Endodermal cell (in vitro differentiated cells): ENCODE measurements at regions not wholly inside any gene's neighbourhood (a gene's known extent, or its start where the extent isn't known, plus 50 kb on each side); places are given as distances from the start of the nearest gene placed in this dataset.

ENCODE experiments used
- DNase-seq: peaks from one replicate; pipeline ENCODE4 v3.0.0-alpha.2; 2017
- H3K27ac ChIP-seq: 2 replicates; pipeline ENCODE4 v1.5.1; 2013; ENCODE audit warnings: mild to moderate bottlenecking, low read depth, low read length, moderate library complexity
- H3K27me3 ChIP-seq: 2 replicates; pipeline ENCODE4 v1.6.1; 2013; ENCODE audit warnings: mild to moderate bottlenecking, low read length, moderate library complexity; ENCODE audit not compliant: insufficient read depth, control insufficient read depth, poor library complexity, severe bottlenecking
- H3K36me3 ChIP-seq: 2 replicates; pipeline ENCODE4 v1.7.0; 2013; ENCODE audit warnings: mild to moderate bottlenecking, low read length, moderate library complexity; ENCODE audit not compliant: control insufficient read depth, insufficient read depth
- H3K4me1 ChIP-seq: one replicate; pipeline ENCODE4 v1.7.0; 2013; ENCODE audit warnings: low read length; ENCODE audit not compliant: control insufficient read depth, insufficient read depth
- H3K4me3 ChIP-seq: 2 replicates; pipeline ENCODE4 v1.5.1; 2013; ENCODE audit warnings: mild to moderate bottlenecking, low read length, moderate library complexity
- H3K9ac ChIP-seq: 2 replicates; pipeline ENCODE4 v1.6.1; 2013; ENCODE audit warnings: mild to moderate bottlenecking, low read length, moderate library complexity; ENCODE audit not compliant: poor library complexity, severe bottlenecking; ENCODE audit errors: extremely low read depth
- H3K9me3 ChIP-seq: 2 replicates; pipeline ENCODE4 v1.6.1; 2013; ENCODE audit warnings: mild to moderate bottlenecking, low read length, moderate library complexity; ENCODE audit not compliant: control insufficient read depth
- H3K27ac Mint-ChIP-seq: 2 replicates; pipeline ENCODE4 v1.8.0; 2020; ENCODE audit warnings: mixed read lengths
- H3K27me3 Mint-ChIP-seq: 2 replicates; pipeline ENCODE4 v1.8.0; 2021; ENCODE audit warnings: mild to moderate bottlenecking, mixed read lengths; ENCODE audit not compliant: insufficient read depth
- H3K36me3 Mint-ChIP-seq: 2 replicates; pipeline ENCODE4 v1.8.0; 2020; ENCODE audit warnings: low read depth, mixed read lengths
- H3K4me1 Mint-ChIP-seq: 2 replicates; pipeline ENCODE4 v1.8.0; 2020; ENCODE audit warnings: mixed read lengths
- H3K4me3 Mint-ChIP-seq: 2 replicates; pipeline ENCODE4 v1.8.0; 2020; ENCODE audit warnings: mild to moderate bottlenecking, moderate library complexity, mixed read lengths
- H3K9me3 Mint-ChIP-seq: 2 replicates; pipeline ENCODE4 v1.8.0; 2020; ENCODE audit warnings: mild to moderate bottlenecking, mixed read lengths
- WGBS, 2 experiments: methylation state at CpG; one replicate each; pipeline versions ENCODE4 v1.1.5 to v1.1.7; 2013; ENCODE audit warnings: missing lambda C conversion rate in 2 of 2, mixed read lengths in 1 of 2; ENCODE audit not compliant: insufficient coverage in 1 of 2, insufficient read length in 1 of 2; 5-methylcytosine and 5-hydroxymethylcytosine counted together
- TF ChIP-seq, protein P1 (sequence below): fragments of 200-600 bp; sonication (generic); conservative IDR thresholded peaks from 2 replicates; pipeline ENCODE4 v1.5.0; 2021; ENCODE audit warnings: antibody characterized with exemption, mild to moderate bottlenecking

DNA sequence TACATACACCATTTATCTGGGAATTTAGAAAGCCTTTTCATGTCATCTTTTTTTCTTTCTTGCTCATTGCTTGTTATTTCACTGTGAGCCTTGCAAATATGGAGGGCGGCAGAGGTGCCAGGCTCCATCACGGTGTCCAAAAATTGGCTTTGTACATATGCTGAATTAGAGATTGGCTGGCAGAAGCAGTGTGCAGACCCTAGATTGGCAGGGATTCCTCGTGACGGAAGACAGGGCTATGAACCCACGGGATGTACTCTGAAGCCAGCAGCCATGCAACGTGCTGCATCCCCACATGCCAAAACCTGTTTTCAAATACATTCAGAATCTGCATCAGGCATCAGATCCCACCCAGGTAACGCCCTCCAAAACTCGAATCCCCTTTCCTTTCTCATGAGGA is 142.8 kb downstream of the ZIC5 start:
- Mint-ChIP-seq H3K27ac (no peak overlapping the region), H3K9me3 (no peaks in the 10 kb centered on the region), H3K4me1 (peaks cover 20% of the 10 kb centered on the region), H3K36me3 (no peaks in the 10 kb centered on the region), H3K4me3 (no peak overlapping the region), H3K27me3 (no peaks in the 10 kb centered on the region)
- peaks cover 6% of the 10 kb centered on the region for H3K9me3 ChIP-seq
- H3K9ac ChIP-seq = no peak overlapping the region
- H3K27ac ChIP-seq = no peak overlapping the region
- no peak for DNase-seq
- no peaks in the 10 kb centered on the region for H3K36me3 ChIP-seq
- no peak overlapping the region for H3K4me3 ChIP-seq
- H3K27me3 ChIP-seq = no peaks in the 10 kb centered on the region
- TF ChIP-seq, protein P1, sequence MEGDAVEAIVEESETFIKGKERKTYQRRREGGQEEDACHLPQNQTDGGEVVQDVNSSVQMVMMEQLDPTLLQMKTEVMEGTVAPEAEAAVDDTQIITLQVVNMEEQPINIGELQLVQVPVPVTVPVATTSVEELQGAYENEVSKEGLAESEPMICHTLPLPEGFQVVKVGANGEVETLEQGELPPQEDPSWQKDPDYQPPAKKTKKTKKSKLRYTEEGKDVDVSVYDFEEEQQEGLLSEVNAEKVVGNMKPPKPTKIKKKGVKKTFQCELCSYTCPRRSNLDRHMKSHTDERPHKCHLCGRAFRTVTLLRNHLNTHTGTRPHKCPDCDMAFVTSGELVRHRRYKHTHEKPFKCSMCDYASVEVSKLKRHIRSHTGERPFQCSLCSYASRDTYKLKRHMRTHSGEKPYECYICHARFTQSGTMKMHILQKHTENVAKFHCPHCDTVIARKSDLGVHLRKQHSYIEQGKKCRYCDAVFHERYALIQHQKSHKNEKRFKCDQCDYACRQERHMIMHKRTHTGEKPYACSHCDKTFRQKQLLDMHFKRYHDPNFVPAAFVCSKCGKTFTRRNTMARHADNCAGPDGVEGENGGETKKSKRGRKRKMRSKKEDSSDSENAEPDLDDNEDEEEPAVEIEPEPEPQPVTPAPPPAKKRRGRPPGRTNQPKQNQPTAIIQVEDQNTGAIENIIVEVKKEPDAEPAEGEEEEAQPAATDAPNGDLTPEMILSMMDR = no peak
- H3K4me1 ChIP-seq = peaks cover 12% of the 10 kb centered on the region
- WGBS, 2 experiments = 95 to 97% methylated on average over 7 to 8 of the region's 8 CpGs

DNA sequence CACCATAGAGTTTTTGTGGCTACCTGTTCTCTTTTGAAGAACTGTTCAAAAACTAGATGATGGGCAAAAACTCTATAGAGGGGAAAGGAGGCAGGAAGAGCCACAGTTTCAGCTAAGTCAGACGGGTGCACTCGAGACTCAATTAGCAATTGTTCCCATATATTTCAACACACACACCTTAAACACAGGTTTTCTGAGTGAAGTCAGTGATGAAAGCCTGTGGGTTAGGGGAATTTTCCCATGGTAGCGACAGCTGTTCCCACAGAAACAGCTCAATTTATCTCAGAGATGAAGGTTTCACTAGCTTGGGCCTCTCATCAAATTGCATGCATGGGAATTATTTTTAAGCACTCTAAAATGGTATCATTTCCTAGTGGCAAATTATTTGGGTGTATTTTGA is 143.4 kb downstream of the ZIC5 start:
- H3K4me3 Mint-ChIP-seq = no peak overlapping the region
- Histone ChIP-seq H3K4me3 (no peak overlapping the region), H3K9ac (no peak overlapping the region), H3K9me3 (peaks cover 6% of the 10 kb centered on the region), H3K27ac (no peak overlapping the region), H3K27me3 (no peaks in the 10 kb centered on the region), H3K36me3 (no peaks in the 10 kb centered on the region), H3K4me1 (peaks cover 12% of the 10 kb centered on the region)
- H3K27ac Mint-ChIP-seq = no peak overlapping the region
- no peaks in the 10 kb centered on the region for H3K36me3 Mint-ChIP-seq
- no peaks in the 10 kb centered on the region for H3K9me3 Mint-ChIP-seq
- TF ChIP-seq, protein P1 = no peak
- no peaks in the 10 kb centered on the region for H3K27me3 Mint-ChIP-seq
- DNase-seq = no peak
- peaks cover 20% of the 10 kb centered on the region for H3K4me1 Mint-ChIP-seq
- 93% methylated on average over 3 of the region's 3 CpGs; no CpG with 5 or more reads in 1 of the 2 experiments for WGBS, 2 experiments

DNA sequence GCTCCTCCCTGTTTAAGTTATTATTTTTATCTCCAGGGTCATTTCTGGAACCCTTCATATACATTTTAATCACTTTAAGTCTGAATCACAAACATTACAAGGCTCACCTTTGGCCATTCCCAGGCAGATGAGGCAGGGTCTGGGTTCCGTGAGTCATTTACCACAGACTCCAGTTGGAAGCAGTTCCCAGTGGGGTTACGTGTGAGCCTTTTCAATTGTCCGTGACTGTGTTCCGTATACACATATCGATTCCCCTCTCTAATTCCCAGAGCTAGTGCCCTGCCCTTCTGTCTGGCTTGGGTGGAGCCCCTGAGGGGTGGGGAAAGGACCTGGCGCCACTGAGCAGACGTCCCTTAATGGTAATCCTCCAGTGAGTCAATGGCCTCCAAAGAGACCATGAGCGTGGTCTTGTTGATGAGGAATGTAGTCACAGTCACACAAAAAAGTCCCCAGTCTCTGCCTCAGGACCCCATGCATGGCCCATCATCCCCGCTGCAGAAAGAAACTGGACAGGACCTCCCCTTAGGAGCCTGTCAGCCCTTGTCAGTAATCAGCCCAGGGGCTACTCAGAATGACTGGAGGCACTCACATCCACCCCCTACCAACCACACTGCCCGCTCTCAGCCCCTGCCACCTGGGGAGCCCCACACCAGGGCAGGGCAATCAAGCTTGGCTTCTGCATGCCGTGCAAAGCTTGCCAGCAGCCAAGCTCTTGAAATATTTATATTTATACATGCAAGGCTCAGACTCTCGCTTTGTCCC is 144.4 kb downstream of the ZIC5 start:
- Histone ChIP-seq H3K27me3 (no peaks in the 10 kb centered on the region), H3K4me3 (no peak overlapping the region), H3K36me3 (no peaks in the 10 kb centered on the region), H3K27ac (no peak overlapping the region), H3K4me1 (peaks cover 12% of the 10 kb centered on the region), H3K9ac (no peak overlapping the region), H3K9me3 (peaks cover 6% of the 10 kb centered on the region)
- no peaks in the 10 kb centered on the region for H3K27me3 Mint-ChIP-seq
- 94 to 96% methylated on average over 8 to 12 of the region's 12 CpGs for WGBS, 2 experiments
- no peak overlapping the region for H3K27ac Mint-ChIP-seq
- TF ChIP-seq, protein P1 = no peak
- no peaks in the 10 kb centered on the region for H3K36me3 Mint-ChIP-seq
- H3K4me3 Mint-ChIP-seq = no peak overlapping the region
- H3K4me1 Mint-ChIP-seq = peaks cover 20% of the 10 kb centered on the region
- no peaks in the 10 kb centered on the region for H3K9me3 Mint-ChIP-seq
- DNase-seq = no peak
